CD4-positive, alpha-beta memory T cell (primary cell): ENCODE measurements at regions not wholly inside any gene's neighbourhood (a gene's known extent, or its start where the extent isn't known, plus 50 kb on each side); places are given as distances from the start of the nearest gene placed in this dataset.

ENCODE experiments used
- CTCF ChIA-PET: fragments of 350-600 bp; sonication (Branson Sonifier 250); formaldehyde crosslinking; loops from one replicate; lab custom pipeline; 2021; ENCODE audit warnings: inconsistent platforms; ENCODE audit not compliant: partially characterized antibody; lab: Charles Lee
- POLR2A ChIA-PET: fragments of 350-600 bp; sonication (Branson Sonifier 250); formaldehyde crosslinking; loops from one replicate; lab custom pipeline; 2021; ENCODE audit not compliant: partially characterized antibody; lab: Charles Lee
- DNase-seq, 5 donors: peaks; one replicate each; pipeline versions ENCODE4 v3.0.0 to v3.0.0-alpha.2; 2020 to 2022; ENCODE audit warnings: mixed read lengths in 1 of 5
- H3K27ac ChIP-seq: one replicate; pipeline ENCODE4 v1.7.0; 2013; ENCODE audit warnings: low read depth, low read length
- H3K27me3 ChIP-seq: 2 replicates; pipeline ENCODE4 v1.7.0; 2013; ENCODE audit warnings: mild to moderate bottlenecking, low read length, moderate library complexity; ENCODE audit not compliant: insufficient read depth
- H3K36me3 ChIP-seq: 2 replicates; pipeline ENCODE4 v1.7.0; 2013; ENCODE audit warnings: mild to moderate bottlenecking, low read length, moderate library complexity; ENCODE audit not compliant: insufficient read depth
- H3K4me1 ChIP-seq: 2 replicates; pipeline ENCODE4 v1.7.0; 2013; ENCODE audit warnings: mild to moderate bottlenecking, low read length, moderate library complexity; ENCODE audit not compliant: insufficient read depth
- H3K4me3 ChIP-seq, 2 donors: one replicate each; pipeline ENCODE4 v1.7.0; 2013; ENCODE audit warnings: low read length in 2 of 2, mild to moderate bottlenecking in 1 of 2
- H3K9me3 ChIP-seq, 2 donors: one replicate each; pipeline ENCODE4 v1.7.0; 2013; ENCODE audit warnings: low read length in 2 of 2, control low read depth in 1 of 2; ENCODE audit not compliant: control insufficient read depth in 1 of 2
- H3K27ac Mint-ChIP-seq, 7 donors: one replicate each; pipeline ENCODE4 v1.8.0; 2020 to 2021; ENCODE audit warnings: mixed read lengths in 7 of 7, mild to moderate bottlenecking in 6 of 7, inconsistent platforms in 3 of 7, moderate library complexity in 3 of 7
- H3K27me3 Mint-ChIP-seq, 2 donors: one replicate each; pipeline ENCODE4 v1.8.0; 2020 to 2021; ENCODE audit warnings: mixed read lengths in 2 of 2
- H3K36me3 Mint-ChIP-seq, 2 donors: one replicate each; pipeline ENCODE4 v1.8.0; 2020 to 2021; ENCODE audit warnings: mixed read lengths in 2 of 2, inconsistent platforms in 1 of 2, mild to moderate bottlenecking in 1 of 2
- H3K4me1 Mint-ChIP-seq, 4 donors: one replicate each; pipeline ENCODE4 v1.8.0; 2020 to 2021; ENCODE audit warnings: mixed read lengths in 4 of 4, mild to moderate bottlenecking in 1 of 4
- H3K4me3 Mint-ChIP-seq, 8 donors: one replicate each; pipeline ENCODE4 v1.8.0; 2020 to 2021; ENCODE audit warnings: mixed read lengths in 8 of 8, mild to moderate bottlenecking in 7 of 8, moderate library complexity in 6 of 8, inconsistent platforms in 3 of 8
- H3K9me3 Mint-ChIP-seq, 8 donors: one replicate each; pipeline ENCODE4 v1.8.0; 2020 to 2021; ENCODE audit warnings: mixed read lengths in 8 of 8, mild to moderate bottlenecking in 5 of 8, inconsistent platforms in 3 of 8, moderate library complexity in 1 of 8
- intact Hi-C: fragments of 100-400 bp; cut with micrococcal nuclease; formaldehyde crosslinking; loops from one replicate; pipeline ENCODE4 v1.15.1; 2023

- ChIA-PET CTCF (no interaction called here), POLR2A (no interaction called here)
- Mint-ChIP-seq H3K4me3 (no peak overlapping the region), H3K36me3 (no peaks in the 10 kb centered on the region), H3K9me3 (peaks cover 0 to 2% (median 0%) of the 10 kb centered on the region in 8 donors), H3K27ac (no peak overlapping the region), H3K27me3 (no peaks in the 10 kb centered on the region), H3K4me1 (no peaks in the 10 kb centered on the region)
- Histone ChIP-seq H3K36me3 (no peaks in the 10 kb centered on the region), H3K9me3 (no peaks in the 10 kb centered on the region), H3K4me1 (no peaks in the 10 kb centered on the region), H3K27ac (no peak overlapping the region), H3K27me3 (no peaks in the 10 kb centered on the region), H3K4me3 (no peak overlapping the region)
- no peak for DNase-seq
- intact Hi-C loops, result no loop called here
Measured at GRCh38 chr9:26567976-26568375, 324.6 kb downstream of the CAAP1 start.

GRCh38 chr9:26566141-26566540, 326.5 kb downstream of the CAAP1 start:
- Histone ChIP-seq H3K4me1 (no peaks in the 10 kb centered on the region), H3K27me3 (no peaks in the 10 kb centered on the region), H3K4me3 (no peak overlapping the region), H3K9me3 (no peaks in the 10 kb centered on the region), H3K27ac (no peak overlapping the region), H3K36me3 (no peaks in the 10 kb centered on the region)
- Mint-ChIP-seq H3K27me3 (no peaks in the 10 kb centered on the region), H3K36me3 (no peaks in the 10 kb centered on the region), H3K9me3 (peaks cover 0 to 6% (median 0%) of the 10 kb centered on the region in 8 donors), H3K4me1 (no peaks in the 10 kb centered on the region), H3K27ac (no peak overlapping the region), H3K4me3 (no peak overlapping the region)
- intact Hi-C loops, result no loop called here
- POLR2A ChIA-PET, result no interaction called here
- DNase-seq, result no peak
- CTCF ChIA-PET, result no interaction called here

- H3K4me3 ChIP-seq, result no peak overlapping the region
- intact Hi-C loops, result no loop called here
- H3K4me3 Mint-ChIP-seq, result no peak overlapping the region
- H3K4me1 Mint-ChIP-seq, result no peaks in the 10 kb centered on the region
- no peaks in the 10 kb centered on the region for H3K27me3 ChIP-seq
- no peak overlapping the region for H3K27ac ChIP-seq
- H3K27me3 Mint-ChIP-seq, result no peaks in the 10 kb centered on the region
- H3K27ac Mint-ChIP-seq, result no peak overlapping the region
- peaks cover 0 to 6% (median 3%) of the 10 kb centered on the region in 8 donors for H3K9me3 Mint-ChIP-seq
- no peaks in the 10 kb centered on the region for H3K9me3 ChIP-seq
- H3K4me1 ChIP-seq, result no peaks in the 10 kb centered on the region
- no peaks in the 10 kb centered on the region for H3K36me3 ChIP-seq
- CTCF ChIA-PET, result no interaction called here
- POLR2A ChIA-PET, result no interaction called here
- no peaks in the 10 kb centered on the region for H3K36me3 Mint-ChIP-seq
- no peak for DNase-seq
Measured at GRCh38 chr9:26565118-26565517, 327.5 kb downstream of the CAAP1 start.

- DNase-seq, result no peak
- POLR2A ChIA-PET, result no interaction called here
- Mint-ChIP-seq H3K4me1 (no peaks in the 10 kb centered on the region), H3K27me3 (no peaks in the 10 kb centered on the region), H3K4me3 (no peak overlapping the region), H3K36me3 (no peaks in the 10 kb centered on the region), H3K27ac (no peak overlapping the region), H3K9me3 (peaks cover 0 to 15% (median 6%) of the 10 kb centered on the region in 8 donors)
- intact Hi-C loops, result no loop called here
- H3K9me3 ChIP-seq, result no peaks in the 10 kb centered on the region
- H3K27me3 ChIP-seq, result no peaks in the 10 kb centered on the region
- no peak overlapping the region for H3K27ac ChIP-seq
- CTCF ChIA-PET, result no interaction called here
- H3K4me3 ChIP-seq, result no peak overlapping the region
- H3K4me1 ChIP-seq, result no peaks in the 10 kb centered on the region
- no peaks in the 10 kb centered on the region for H3K36me3 ChIP-seq
Measured at GRCh38 chr9:26562338-26562737, 330.3 kb downstream of the CAAP1 start.

GRCh38 chr9:26561928-26562327, 330.7 kb downstream of the CAAP1 start:
- H3K27ac Mint-ChIP-seq, result no peak overlapping the region

GRCh38 chr9:26559506-26559905, 333.1 kb downstream of the CAAP1 start:
- no peak overlapping the region for H3K4me3 Mint-ChIP-seq
- CTCF ChIA-PET, result no interaction called here

More at GRCh38 chr9:26561928-26562327, 330.7 kb downstream of the CAAP1 start:
- no peak for DNase-seq
- Histone ChIP-seq H3K9me3 (no peaks in the 10 kb centered on the region), H3K27ac (no peak overlapping the region), H3K36me3 (no peaks in the 10 kb centered on the region), H3K4me1 (no peaks in the 10 kb centered on the region), H3K27me3 (no peaks in the 10 kb centered on the region), H3K4me3 (no peak overlapping the region)
- ChIA-PET CTCF (no interaction called here), POLR2A (no interaction called here)
- intact Hi-C loops, result no loop called here
- no peaks in the 10 kb centered on the region for H3K27me3 Mint-ChIP-seq
- no peaks in the 10 kb centered on the region for H3K36me3 Mint-ChIP-seq
- peaks cover 0 to 17% (median 6%) of the 10 kb centered on the region in 8 donors for H3K9me3 Mint-ChIP-seq
- H3K4me1 Mint-ChIP-seq, result no peaks in the 10 kb centered on the region
- no peak overlapping the region for H3K4me3 Mint-ChIP-seq

GRCh38 chr9:26551971-26552370, 340.6 kb downstream of the CAAP1 start:
- Mint-ChIP-seq H3K4me3 (no peak overlapping the region), H3K27ac (no peak overlapping the region), H3K36me3 (no peaks in the 10 kb centered on the region), H3K4me1 (no peaks in the 10 kb centered on the region), H3K27me3 (no peaks in the 10 kb centered on the region), H3K9me3 (peaks cover 3 to 17% (median 7%) of the 10 kb centered on the region in 8 donors)
- ChIA-PET CTCF (no interaction called here), POLR2A (no interaction called here)
- intact Hi-C loops, result no loop called here
- H3K4me3 ChIP-seq, result no peak overlapping the region
- H3K27ac ChIP-seq, result no peak overlapping the region
- no peaks in the 10 kb centered on the region for H3K9me3 ChIP-seq
- no peaks in the 10 kb centered on the region for H3K4me1 ChIP-seq
- no peaks in the 10 kb centered on the region for H3K36me3 ChIP-seq
- H3K27me3 ChIP-seq, result no peaks in the 10 kb centered on the region
- DNase-seq, result no peak

More at GRCh38 chr9:26559506-26559905, 333.1 kb downstream of the CAAP1 start:
- Mint-ChIP-seq H3K4me1 (no peaks in the 10 kb centered on the region), H3K27me3 (no peaks in the 10 kb centered on the region), H3K27ac (no peak overlapping the region), H3K36me3 (no peaks in the 10 kb centered on the region), H3K9me3 (peaks cover 1 to 18% (median 8%) of the 10 kb centered on the region in 8 donors)
- Histone ChIP-seq H3K27me3 (no peaks in the 10 kb centered on the region), H3K27ac (no peak overlapping the region), H3K4me3 (no peak overlapping the region), H3K4me1 (no peaks in the 10 kb centered on the region), H3K9me3 (no peaks in the 10 kb centered on the region), H3K36me3 (no peaks in the 10 kb centered on the region)
- no peak for DNase-seq
- intact Hi-C loops, result no loop called here
- POLR2A ChIA-PET, result no interaction called here

- intact Hi-C loops, result no loop called here
- Histone ChIP-seq H3K36me3 (no peaks in the 10 kb centered on the region), H3K4me1 (no peaks in the 10 kb centered on the region), H3K27me3 (no peaks in the 10 kb centered on the region), H3K4me3 (no peak overlapping the region), H3K27ac (no peak overlapping the region), H3K9me3 (no peaks in the 10 kb centered on the region)
- H3K27me3 Mint-ChIP-seq, result no peaks in the 10 kb centered on the region
- CTCF ChIA-PET, result no interaction called here
- H3K4me1 Mint-ChIP-seq, result no peaks in the 10 kb centered on the region
- H3K4me3 Mint-ChIP-seq, result no peak overlapping the region
- H3K27ac Mint-ChIP-seq, result no peak overlapping the region
- DNase-seq, result no peak
- POLR2A ChIA-PET, result no interaction called here
- H3K9me3 Mint-ChIP-seq, result peaks cover 0 to 17% (median 7%) of the 10 kb centered on the region in 8 donors
- H3K36me3 Mint-ChIP-seq, result no peaks in the 10 kb centered on the region
Measured at GRCh38 chr9:26551451-26551850, 341.2 kb downstream of the CAAP1 start.
